NCI-H2081 (cell line): ENCODE measurements at regions not wholly inside any gene's neighbourhood (a gene's known extent, or its start where the extent isn't known, plus 50 kb on each side); places are given as distances from the start of the nearest gene placed in this dataset.
"Not testable (repeated sequence)": the region's sequence is repeated elsewhere in the genome, so short reads cannot be mapped to it uniquely, and the experiment has no call there.

Source experiments
- DNase-seq, 2 experiments: peaks; one replicate each; lab custom pipeline; 2025; lab: John Stamatoyannopoulos, UW

- DNase-seq: no peak
Measured at GRCh38 chr20:56766528-56766927, 137.4 kb downstream of the TFAP2C start.

GRCh38 chr20:56769921-56770600 is 141.0 kb downstream of the TFAP2C start:
- DNase-seq: no peak

- no peak for DNase-seq
Measured at GRCh38 chr20:56773749-56774148, 144.6 kb downstream of the TFAP2C start.

GRCh38 chr20:56774873-56775272 is 145.8 kb downstream of the TFAP2C start:
- DNase-seq: no peak

- DNase-seq: no peak
Measured at GRCh38 chr20:56776345-56776744, 147.2 kb downstream of the TFAP2C start.

GRCh38 chr20:56778765-56779195 is 149.7 kb downstream of the TFAP2C start:
- no peak for DNase-seq

GRCh38 chr20:56779452-56780143 is 150.5 kb downstream of the TFAP2C start:
- DNase-seq: no peak

- no peak for DNase-seq
Measured at GRCh38 chr20:56780266-56780665, 151.2 kb downstream of the TFAP2C start.

GRCh38 chr20:56781108-56781739 is 152.1 kb downstream of the TFAP2C start:
- DNase-seq: no peak

- DNase-seq: not testable (repeated sequence)
Measured at GRCh38 chr20:56781987-56782560, 153.0 kb downstream of the TFAP2C start.

- DNase-seq: not testable (repeated sequence)
Measured at GRCh38 chr20:56782814-56783213, 153.7 kb downstream of the TFAP2C start.

- DNase-seq: no peak
Measured at GRCh38 chr20:56783826-56784225, 154.7 kb downstream of the TFAP2C start.

- DNase-seq: no peak
Measured at GRCh38 chr20:56786503-56786902, 157.4 kb downstream of the TFAP2C start.

GRCh38 chr20:56788041-56788670 is 159.1 kb downstream of the TFAP2C start:
- DNase-seq: no peak

- no peak for DNase-seq
Measured at GRCh38 chr20:56788671-56789610, 159.8 kb downstream of the TFAP2C start.

GRCh38 chr20:56793916-56794315 is 164.8 kb downstream of the TFAP2C start:
- DNase-seq: no peak

- no peak for DNase-seq
Measured at GRCh38 chr20:56795492-56795891, 166.4 kb downstream of the TFAP2C start.

- no peak for DNase-seq
Measured at GRCh38 chr20:56796345-56796744, 167.2 kb downstream of the TFAP2C start.

- DNase-seq: no peak
Measured at GRCh38 chr20:56797023-56797422, 167.9 kb downstream of the TFAP2C start.

GRCh38 chr20:56798634-56799033 is 169.5 kb downstream of the TFAP2C start:
- DNase-seq: no peak

- DNase-seq: no peak
Measured at GRCh38 chr20:56799187-56799586, 170.1 kb downstream of the TFAP2C start.
